ENCODE measurements at regions not wholly inside any gene's neighbourhood (a gene's known extent, or its start where the extent isn't known, plus 50 kb on each side); places are given as distances from the start of the nearest gene placed in this dataset.
"Not testable (repeated sequence)": the region's sequence is repeated elsewhere in the genome, so short reads cannot be mapped to it uniquely, and the experiment has no call there.

DNA sequence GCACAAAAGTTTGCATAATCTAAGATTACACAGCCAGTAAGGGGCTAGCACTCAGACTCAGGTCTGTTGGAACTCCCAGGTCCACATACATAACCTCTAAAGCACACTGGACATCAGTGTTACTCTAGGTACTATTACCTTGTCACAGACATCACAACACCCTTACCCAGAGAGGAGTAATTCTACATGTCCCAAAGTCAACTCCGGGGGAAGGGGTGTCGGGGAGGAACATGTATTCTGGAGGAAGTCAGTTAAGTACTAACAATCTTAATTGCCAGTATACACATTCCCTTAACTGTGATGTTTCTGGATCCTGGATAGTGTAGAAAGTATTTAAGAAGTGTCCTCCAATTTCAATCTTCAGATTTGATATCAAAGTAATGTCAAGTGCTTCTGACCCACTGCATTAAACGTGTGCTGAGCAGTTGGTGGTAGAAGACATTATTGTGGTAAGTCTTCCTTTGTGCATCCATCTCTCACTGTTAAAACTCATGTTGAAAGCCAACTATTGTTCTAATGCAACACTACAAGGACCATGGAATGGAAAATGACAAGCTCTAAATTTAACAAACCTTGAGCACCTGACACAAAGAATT, 155.4 kb downstream of the CRPPA start:
- no peak for DNase-seq

DNA sequence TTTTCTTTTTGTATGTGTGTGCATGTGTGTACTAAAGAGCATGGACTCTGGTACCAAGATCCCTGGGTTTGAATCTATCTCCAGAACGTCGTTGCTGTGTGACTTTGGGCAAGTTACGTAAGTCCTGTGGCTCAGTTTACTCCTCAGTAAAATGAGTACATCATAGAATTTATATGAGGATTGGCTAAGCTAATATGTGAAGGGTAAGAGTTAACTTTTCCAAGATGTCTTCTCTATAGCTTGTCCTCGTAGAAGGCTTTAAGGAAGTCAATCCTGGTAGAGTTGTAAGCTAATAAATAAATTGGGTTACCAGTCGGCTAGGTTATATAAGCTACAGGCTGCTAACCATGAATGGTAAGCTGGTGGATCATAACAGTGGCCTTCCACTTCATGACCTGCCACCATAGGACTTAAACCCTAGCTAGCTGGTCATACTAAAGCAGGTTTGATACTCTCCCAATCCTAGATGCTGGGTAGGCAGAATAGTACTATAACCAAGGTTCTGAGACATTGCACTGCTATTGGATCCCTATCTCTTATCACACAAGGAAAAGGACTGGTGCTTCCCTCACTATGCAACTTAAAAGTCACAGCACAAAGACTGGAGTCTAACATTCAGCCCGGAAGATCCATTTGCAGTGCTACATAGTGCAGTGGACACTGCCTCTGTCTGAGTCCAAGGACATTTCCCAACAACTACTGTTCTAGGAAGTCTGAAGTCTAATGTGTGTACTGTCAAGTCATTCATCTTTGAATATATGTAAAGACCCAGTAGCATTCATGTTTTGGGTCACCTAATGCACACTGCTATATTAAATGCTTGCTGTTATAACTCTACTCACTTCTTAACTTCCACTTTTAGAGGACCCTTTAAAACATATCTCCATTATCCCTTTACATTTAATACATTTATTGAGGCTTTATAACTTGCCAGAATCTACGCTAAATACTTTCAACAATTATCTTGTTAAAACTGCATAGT, 156.2 kb downstream of the CRPPA start:
- DNase-seq = no peak

DNA sequence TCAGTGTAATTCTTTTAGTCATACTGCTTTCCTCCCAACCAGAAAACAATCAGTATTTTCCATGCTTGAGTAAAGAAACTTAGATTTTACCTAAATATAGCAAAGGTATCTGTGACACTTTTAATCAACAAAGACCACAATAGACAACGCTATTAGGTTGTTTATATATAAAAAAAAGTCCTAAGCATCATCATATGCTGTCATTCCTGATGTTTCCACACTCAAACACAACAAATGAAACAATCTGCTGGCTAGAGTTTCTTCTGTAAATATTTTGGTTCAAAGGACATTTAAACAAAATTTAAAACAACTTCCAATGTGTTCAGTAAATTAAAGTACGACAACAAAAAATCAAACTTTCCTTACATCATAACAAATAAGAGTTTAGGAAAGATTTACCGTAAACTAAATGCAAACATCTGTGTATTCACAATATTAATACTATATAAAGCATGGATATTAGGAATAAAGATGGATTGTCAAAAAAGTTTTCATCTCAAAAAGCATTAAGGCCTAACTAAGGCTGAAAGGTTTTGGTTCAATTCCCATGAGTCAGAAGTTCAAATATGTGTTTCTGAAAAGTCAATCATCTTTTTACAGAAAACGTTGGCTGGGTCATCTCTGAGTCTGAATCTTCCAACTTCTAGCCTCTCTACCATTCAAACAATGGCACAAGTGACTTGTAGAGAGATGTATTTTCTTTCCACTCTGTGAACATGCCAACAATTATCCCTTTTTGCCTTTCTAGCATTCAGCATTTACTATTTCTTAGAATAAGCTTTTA, 157.1 kb downstream of the CRPPA start:
- DNase-seq = no peak

DNA sequence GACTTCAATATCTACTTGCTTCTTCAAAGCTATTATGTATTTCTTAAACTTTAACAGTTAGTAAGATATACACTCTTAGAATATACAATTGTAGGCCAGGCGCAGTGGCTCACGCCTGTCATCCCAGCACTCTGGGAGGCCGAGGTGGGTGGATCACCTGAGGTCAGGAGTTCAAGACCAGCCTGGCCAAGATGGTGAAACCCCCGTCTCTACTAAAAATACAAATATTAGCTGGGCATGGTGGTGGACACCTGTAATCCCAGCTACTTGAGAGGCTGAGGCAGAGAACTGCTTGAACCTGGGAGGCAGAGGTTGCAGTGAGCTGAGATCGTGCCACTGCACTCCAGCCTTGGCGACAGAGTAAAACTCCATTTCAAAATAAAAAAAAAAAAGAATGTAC, 158.0 kb downstream of the CRPPA start:
- DNase-seq = not testable (repeated sequence)

DNA sequence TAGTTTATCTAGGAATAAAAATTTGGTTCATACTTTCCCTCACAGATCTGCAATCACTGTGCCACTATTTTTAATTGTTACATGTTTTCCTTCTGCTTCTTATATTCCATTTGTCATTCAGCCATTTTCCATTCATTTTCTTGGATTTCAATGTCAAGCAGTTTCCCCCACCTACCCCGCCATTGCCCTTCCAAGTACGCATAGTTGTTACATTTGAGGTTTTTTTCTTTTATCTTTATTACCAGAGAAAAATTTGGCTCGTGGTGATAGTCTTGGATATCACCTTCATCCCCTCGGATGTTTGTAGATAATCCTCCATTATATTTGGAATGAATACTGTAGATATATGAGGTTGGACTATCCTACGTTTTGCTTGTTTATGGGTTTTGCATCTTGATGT, 159.7 kb downstream of the CRPPA start:
- DNase-seq = no peak

DNA sequence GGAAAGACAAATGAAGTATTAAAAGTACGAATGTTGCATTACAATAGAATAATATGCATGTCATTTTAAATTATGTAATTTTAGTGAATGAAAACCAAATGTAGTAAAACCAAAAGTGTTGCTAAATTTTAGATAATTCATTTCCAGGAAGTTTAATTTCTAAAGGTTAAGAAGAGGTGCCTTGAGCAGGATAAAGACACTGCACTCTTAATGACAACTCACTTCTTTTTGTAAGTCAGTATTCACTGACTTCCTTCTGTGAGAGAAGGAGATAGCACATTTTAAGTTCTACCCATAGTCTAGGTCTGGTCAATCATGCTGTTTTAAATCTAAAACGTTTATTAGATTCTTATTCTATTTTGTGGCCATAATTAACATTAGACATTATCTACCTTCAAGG, 160.2 kb downstream of the CRPPA start:
- DNase-seq = no peak

DNA sequence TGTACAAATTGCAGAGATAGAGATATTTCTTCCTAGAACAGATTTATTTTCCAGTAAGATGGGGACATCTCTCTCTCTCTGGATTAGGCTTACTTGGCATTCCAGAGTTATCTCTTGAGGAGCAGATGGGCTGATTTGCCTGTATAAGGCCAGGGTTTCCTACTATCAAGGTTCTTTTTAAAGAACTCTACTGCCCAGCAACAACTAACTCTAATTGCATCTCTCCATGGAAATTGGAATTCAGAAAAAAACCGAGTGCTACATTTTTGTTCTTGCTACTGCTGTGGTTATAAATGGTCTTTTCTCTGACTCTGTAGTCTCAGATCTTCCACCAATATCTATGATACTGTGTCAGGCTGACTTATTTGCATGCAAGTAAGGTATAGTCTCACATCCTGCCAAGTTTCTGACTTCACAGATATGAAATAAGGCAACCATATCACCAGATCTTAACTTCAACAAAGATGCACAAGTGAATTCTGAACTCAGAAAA, 161.1 kb downstream of the CRPPA start:
- DNase-seq = no peak

DNA sequence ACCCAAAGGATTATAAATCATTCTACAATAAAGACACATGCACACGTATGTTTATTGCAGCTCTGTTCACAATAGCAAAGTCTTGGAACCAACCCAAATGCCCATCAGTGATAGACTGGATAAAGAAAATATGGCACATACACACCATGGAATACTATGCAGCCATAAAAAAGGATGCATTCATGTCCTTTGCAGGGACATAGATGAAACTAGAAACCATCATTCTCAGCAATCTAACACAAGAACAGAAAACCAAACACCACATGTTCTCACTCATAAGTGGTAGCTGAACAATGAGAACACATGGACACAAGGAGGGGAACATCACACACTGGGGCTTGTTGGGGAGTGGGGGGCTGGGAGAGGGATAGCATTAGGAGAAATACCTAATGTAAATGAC, 164.9 kb downstream of the CRPPA start:
- not testable (repeated sequence) for DNase-seq

DNA sequence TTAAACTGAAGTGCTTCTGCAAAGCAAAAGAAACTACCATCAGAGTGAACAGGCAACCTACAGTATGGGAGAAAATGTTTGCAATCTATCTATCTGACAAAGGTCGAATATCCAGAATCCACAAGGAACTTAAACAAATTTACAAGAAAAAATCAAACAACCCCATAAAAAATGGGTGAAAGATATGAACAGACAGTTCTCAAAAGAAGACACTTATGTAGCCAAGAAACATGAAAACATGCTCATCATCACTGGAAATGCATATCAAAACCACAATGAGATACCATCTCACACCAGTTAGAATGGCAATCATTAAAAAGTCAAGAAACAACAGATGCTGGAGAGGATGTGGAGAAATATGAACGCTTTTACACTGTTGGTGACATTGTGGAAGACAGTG, 165.4 kb downstream of the CRPPA start:
- DNase-seq = not testable (repeated sequence)

DNA sequence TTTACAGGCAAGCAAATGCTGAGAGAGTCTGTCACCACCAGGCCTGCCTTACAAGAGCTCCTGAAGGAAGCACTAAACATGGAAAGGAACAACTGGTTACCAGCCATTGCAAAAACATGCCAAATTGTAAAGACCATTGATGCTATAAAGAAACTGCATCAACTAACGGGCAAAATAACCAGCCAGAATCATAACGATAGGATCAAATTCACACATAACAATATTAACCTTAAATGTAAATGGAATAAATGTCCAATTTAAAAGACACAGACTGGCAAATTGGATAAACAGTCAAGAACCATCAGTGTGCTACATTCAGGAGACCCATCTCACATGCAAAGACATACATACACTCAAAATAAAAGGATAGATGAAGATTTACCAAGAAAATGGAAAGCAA, 170.7 kb downstream of the CRPPA start:
- DNase-seq = not testable (repeated sequence)

DNA sequence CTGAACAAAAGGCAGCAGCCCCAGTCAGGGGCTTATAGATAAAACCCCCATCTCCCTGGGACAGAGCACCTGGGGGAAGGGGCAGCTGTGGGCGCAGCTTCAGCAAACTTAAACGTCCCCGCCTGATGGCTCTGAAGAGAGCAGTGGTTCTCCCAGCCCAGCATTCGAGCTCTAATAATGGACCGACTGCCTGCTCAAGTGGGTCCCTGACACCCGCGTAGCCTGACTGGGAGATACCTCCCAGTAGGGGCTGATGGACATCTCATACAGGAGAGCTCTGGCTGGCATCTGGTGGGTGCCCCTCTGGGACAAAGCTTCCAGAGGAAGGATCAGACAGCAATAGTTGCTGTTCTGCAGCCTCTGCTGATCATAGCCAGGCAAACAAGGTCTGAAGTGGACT, 172.1 kb downstream of the CRPPA start:
- not testable (repeated sequence) for DNase-seq

DNA sequence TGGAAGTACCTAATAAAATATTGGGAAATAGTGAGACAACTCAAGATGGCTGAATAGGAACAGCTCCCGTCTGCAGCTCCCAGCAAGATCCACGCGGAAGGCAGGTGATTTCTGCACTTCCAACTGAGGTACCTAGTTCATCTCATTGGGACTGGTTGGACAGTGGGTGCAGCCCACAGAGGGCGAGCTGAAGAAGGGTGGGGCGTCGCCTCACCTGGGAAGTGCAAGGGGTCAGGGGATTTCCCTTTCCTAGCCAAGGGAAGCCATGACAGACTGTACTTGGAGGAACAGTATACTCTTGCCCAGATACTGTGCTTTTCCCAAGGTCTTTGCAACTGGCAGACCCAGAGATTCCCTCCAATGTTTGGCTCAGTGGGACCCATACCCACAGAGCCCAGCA, 172.8 kb downstream of the CRPPA start:
- DNase-seq = not testable (repeated sequence)

DNA sequence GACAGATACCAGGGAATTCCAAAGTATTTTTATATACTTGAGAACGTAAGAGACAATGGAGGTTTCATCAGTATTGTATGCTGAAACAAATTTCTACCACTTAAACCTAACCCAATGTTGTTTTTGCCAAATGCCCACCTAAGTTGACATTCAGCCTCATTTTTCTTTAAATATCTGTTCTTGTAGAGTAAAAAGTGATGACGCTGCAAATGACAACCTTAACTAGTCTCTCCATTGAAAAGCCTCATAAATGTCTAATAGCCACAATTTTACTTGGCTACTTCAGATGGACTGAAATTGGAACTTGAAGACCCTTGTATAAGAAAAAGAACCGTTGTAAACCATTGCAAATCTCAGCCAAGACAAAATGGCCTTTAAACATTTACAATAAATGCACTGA, 176.9 kb downstream of the CRPPA start:
- no peak for DNase-seq

DNA sequence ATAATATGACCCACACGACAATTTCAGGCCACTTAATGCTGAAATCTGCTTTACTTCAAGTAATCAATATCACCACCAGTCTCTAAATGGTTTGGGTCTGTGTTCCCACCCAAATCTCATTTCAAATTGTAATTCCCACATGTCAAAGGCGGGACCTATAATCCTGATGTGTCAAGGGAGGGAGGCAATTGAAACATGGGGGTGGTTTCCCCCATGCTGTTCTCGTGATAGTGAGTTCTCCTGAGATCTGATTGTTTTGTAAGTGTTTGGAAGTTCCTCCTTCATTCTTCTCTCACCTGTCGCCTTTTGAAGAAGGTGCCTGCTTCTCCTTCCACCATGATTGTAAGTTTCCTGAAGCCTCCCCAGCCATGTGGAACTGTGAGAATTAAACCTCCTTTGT, 178.4 kb downstream of the CRPPA start:
- DNase-seq = no peak

DNA sequence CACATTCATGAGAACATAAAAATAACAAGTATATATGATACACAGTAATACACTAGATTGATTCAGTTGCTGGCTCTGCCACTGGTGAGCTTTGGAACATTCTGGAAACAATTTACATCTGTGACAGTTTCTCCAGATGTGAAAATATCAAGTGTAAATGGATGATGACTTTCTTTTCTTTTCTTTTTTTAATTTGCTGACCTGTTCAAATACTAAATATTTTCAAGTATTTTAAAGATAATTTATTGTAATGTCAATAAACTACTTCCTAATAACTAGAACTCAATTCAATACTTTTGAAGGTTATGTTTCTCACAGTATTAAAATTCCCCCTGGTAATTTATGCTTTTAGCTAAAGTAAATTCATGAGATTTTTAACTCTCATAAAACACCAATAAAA, 180.3 kb downstream of the CRPPA start:
- DNase-seq = no peak

DNA sequence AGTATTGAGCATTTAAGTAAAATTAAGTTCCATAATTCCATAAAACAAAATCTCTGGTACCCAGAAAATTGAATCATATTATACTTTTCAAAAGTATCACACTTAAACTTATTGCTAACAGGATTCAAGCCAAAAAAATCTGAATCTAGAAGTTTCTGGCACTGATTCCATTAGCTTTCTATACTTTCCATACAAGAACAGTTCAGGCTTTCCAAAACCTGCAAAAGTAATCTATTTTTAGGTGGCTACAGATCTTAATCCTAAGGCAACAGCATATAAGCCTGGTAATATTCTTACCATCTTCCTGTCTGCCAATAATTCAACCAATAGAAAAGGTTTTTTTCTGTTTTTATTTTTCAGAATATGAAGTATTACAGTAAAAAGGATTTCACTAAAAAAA, 185.0 kb downstream of the CRPPA start:
- DNase-seq = no peak

DNA sequence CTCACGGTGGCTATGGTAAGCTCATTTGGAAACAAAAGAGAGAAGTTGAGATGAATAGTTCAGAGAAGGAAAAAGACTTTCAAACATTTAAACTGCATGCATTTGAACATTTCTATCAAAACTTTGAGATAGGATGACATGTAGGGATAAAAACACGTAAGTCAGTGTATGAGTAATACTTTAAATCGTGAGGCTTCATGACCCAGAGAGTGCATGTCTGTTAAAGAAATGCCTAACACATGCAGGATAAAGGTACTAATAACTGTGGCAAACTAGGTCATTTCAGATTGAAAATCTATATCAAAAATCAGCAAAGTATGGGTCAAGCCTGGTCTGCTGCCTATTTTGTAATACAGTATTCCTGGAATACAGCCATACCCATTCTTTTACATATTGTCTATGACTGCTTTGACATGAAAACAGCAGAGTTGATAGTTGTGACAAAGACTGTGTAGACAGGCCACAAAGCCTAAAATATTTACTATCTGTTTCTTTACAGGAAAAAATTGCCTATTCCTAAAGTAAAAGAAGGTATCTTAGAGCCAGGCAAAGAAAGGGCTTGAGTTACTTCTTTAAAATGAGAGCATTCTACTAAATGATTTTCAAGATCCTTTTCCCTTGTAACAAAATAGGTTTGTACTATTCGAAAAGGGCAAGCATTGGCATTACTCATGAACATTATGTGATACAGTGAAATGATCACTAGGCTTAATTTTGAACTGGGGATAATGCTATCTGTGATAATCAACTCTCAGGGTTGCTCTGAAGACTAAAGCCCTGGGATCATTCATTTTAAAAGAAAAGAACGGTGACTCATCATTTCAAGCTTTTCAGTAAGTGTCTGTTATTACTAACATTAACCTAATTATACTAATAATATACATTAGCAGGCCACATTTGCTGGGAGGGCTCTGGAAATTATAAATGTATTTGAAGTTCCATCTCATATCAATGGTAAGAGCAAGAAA, 185.9 kb downstream of the CRPPA start:
- DNase-seq = no peak

DNA sequence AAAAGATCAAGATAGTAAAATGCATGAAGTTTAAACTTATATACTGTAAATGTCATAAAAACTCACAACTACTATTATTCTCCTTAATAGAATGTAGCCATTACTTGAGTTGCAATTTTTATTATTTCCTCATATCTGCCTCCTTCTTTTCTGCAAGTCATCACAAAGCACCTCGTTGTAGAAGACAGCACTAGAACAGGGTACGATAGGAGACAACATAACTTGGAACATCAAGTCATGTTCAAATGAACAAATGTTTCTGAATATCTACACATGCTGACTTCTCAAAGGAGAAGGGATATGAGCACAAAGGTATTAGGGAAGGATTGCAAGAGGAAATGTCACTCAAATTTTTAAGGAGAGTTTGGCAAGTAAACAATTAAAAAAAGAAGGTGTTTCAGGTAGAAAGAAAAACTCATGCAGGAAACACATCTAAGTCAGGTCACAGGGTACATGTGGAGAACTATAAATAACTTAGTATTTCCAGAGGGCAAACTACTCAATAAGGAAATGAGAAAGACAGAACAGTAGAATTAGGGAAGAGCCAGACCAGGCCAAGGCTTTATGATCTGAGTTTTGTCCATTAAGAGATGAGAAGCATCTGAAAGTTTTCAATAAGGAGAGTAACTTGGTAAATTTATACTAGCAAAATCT, 186.7 kb downstream of the CRPPA start:
- no peak for DNase-seq

DNA sequence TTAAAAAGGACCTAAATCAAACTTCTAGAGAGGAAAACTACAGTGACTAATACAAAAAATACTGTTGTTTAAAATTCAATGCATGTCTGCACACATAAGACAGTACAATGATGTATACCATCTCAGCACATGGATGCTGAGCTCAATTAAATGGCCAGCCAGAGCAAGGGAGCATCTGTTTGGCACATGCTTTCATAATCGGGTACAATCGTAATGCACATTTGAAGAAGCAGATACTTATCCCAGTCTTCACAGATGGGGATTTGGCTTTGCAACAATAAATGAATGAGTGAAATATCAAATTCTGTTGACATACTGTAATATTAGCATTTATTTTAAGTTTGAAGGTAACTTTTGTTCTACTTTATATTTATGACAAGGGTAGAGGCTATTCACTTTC, 187.8 kb downstream of the CRPPA start:
- no peak for DNase-seq

DNA sequence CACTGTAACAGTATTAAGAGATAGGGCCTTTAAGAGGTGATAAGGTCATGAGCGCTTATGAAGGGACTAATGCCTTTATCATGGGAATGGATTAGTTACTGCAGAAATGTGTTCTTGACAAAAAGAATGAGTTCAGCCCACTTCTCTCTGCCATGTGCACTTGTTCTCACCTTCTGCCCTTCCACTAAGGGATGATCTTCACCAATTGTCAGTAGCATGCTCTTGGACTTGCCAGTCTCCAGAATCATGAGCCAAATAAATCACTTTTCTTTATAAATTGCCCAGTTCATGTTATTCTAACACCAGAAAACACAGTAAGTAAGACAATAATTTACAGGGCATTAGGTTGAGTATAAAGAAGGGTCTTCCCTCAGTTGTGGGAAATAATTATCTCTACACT, 189.1 kb downstream of the CRPPA start:
- DNase-seq = no peak

DNA sequence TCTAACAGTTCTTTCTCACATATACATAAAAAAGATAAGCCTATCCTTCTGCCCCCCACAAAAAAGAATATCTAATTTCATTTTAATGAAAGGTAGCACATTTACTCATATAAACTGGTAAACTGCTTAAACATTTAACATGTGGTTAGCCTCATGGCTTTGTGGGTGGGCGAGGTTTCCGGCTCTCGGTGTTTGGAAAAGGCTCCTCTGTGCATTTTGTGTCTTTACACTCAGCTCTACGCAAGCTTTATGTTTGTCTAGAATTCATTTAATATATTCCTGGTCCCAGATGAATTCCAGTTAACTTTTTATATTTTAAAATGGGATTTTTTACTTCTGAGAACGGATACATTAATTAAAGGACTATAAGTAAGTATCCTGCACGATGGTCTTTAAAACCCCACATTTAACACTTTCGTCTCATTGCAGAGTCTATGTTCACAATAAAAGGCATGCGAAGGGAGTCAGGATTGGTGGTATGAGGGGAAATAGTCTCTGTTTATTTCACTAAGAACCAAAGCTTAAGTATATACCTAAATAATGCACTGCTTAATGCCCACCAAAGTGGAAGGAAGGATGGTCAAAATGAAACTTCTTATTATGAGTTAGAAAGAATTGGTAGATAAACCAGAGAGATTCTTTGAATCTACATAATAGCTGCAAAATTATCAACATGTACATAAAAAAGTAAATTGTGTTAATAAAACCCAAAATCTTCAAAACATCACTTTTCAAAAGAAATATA, 197.2 kb downstream of the CRPPA start:
- DNase-seq = peak; percentile 28
